ENCODE measurements at regions not wholly inside any gene's neighbourhood (a gene's known extent, or its start where the extent isn't known, plus 50 kb on each side); places are given as distances from the start of the nearest gene placed in this dataset.

GRCh38 chr13:73542446-73542845 is 483.6 kb downstream of the KLF5 start:
- TF ChIP-seq CTCF (IDR thresholded peaks at IDR 0.05; ENCODE audit: insufficient read depth, low read depth, low read length): no peak
- ChIA-PET POLR2A (no interaction called here), CTCF (interaction anchor here (1.1 kb wide), 1 partner anchor 9 kb away, joined by 3 read pairs; no protein-coding TSS in a partner anchor)
- Histone ChIP-seq H3K27me3 (ENCODE audit: control insufficient read depth, insufficient read depth, low read length) (no peaks in the 10 kb centered on the region), H3K4me3 (ENCODE audit: low read depth, low read length) (no peak overlapping the region), H3K36me3 (ENCODE audit: control insufficient read depth, insufficient read depth, low read length) (no peaks in the 10 kb centered on the region)
- DNase-seq (ENCODE audit: low read depth): no peak

- DNase-seq (ENCODE audit: low read depth): no peak
- Histone ChIP-seq H3K36me3 (ENCODE audit: control insufficient read depth, insufficient read depth, low read length) (no peaks in the 10 kb centered on the region), H3K4me3 (ENCODE audit: low read depth, low read length) (no peak overlapping the region), H3K27me3 (ENCODE audit: control insufficient read depth, insufficient read depth, low read length) (no peaks in the 10 kb centered on the region)
- CTCF ChIA-PET: no interaction called here
- POLR2A ChIA-PET: no interaction called here
- TF ChIP-seq CTCF (IDR thresholded peaks at IDR 0.05; ENCODE audit: insufficient read depth, low read depth, low read length): no peak
Observed at GRCh38 chr13:73536865-73537264, 478.1 kb downstream of the KLF5 start.

- DNase-seq (ENCODE audit: low read depth): no peak
- Histone ChIP-seq H3K27me3 (ENCODE audit: control insufficient read depth, insufficient read depth, low read length) (no peaks in the 10 kb centered on the region), H3K36me3 (ENCODE audit: control insufficient read depth, insufficient read depth, low read length) (no peaks in the 10 kb centered on the region), H3K4me3 (ENCODE audit: low read depth, low read length) (no peak overlapping the region)
- no peak for TF ChIP-seq CTCF (IDR thresholded peaks at IDR 0.05; ENCODE audit: insufficient read depth, low read depth, low read length)
- ChIA-PET POLR2A (no interaction called here), CTCF (no interaction called here)
Observed at GRCh38 chr13:73535341-73535740, 476.5 kb downstream of the KLF5 start.

- no peak for DNase-seq (ENCODE audit: low read depth)
- CTCF ChIA-PET: interaction anchor here (1.6 kb wide), 1 partner anchor 10 kb away, joined by 3 read pairs; no protein-coding TSS in a partner anchor
- Histone ChIP-seq H3K4me3 (ENCODE audit: low read depth, low read length) (no peak overlapping the region), H3K27me3 (ENCODE audit: control insufficient read depth, insufficient read depth, low read length) (no peaks in the 10 kb centered on the region), H3K36me3 (ENCODE audit: control insufficient read depth, insufficient read depth, low read length) (no peaks in the 10 kb centered on the region)
- POLR2A ChIA-PET: no interaction called here
- no peak for TF ChIP-seq CTCF (IDR thresholded peaks at IDR 0.05; ENCODE audit: insufficient read depth, low read depth, low read length)
Observed at GRCh38 chr13:73532987-73533510, 474.2 kb downstream of the KLF5 start.

DNA sequence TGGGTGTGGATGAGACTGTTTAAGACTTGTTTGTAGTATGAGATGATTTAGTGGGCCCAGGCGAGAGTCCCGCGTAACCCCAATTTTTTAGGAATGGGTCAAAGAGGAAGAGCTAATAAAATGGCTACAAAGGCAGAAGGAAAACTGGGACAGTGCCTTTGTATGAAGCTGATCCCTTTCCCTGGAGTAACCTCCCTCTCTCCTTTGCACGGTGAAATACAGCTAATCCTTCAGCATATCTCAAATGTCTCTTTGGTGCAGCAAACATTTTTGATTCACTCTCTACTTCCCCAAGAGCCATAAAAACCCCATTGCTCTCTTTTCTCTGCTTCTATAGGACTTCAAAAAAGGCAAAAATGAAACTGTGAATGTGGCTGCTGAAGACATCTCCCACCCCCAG is 473.8 kb downstream of the KLF5 start:
- H3K36me3 ChIP-seq (ENCODE audit: control insufficient read depth, insufficient read depth, low read length): no peaks in the 10 kb centered on the region
- no peak overlapping the region for H3K4me3 ChIP-seq (ENCODE audit: low read depth, low read length)
- TF ChIP-seq CTCF (IDR thresholded peaks at IDR 0.05; ENCODE audit: insufficient read depth, low read depth, low read length): no peak
- CTCF ChIA-PET: interaction anchor here (1.6 kb wide), 1 partner anchor 10 kb away, joined by 3 read pairs; no protein-coding TSS in a partner anchor
- POLR2A ChIA-PET: no interaction called here
- DNase-seq (ENCODE audit: low read depth): no peak
- H3K27me3 ChIP-seq (ENCODE audit: control insufficient read depth, insufficient read depth, low read length): 0 out of 2 replicates have a peak, but pooled peaks cover 2% of the 10 kb centered on the region
